ENCODE measurements at regions not wholly inside any gene's neighbourhood (a gene's known extent, or its start where the extent isn't known, plus 50 kb on each side); places are given as distances from the start of the nearest gene placed in this dataset.

DNA sequence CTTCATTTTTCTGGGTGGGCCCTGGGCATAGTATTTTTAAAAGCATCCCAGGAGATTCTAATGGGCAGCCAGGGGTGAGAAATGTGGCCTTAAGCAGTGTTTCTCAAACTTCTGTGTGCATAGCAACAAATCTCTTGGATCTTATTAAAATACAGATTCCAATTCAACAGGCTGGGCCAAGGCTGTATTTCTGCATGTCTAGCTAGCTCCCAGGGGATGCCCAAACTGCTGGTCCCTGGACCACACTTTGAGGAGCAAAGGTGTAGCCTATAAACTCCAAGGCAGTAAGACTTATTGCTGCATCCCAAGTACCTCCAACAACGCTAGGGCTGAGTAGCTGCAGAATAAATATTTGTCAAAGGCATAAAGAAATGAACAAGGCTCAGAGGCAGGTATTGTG is 292.9 kb upstream of the ZMIZ1 start:
- ChIA-PET CTCF (no interaction called here), RAD21 (ENCODE audit: low non-redundant PET in 1 of 2, low total read pairs in 2 of 2, uncharacterized antibody in 2 of 2, unreplicated experiment in 2 of 2) (no interaction called here), POLR2A (no interaction called here)
- H3K79me2 ChIP-seq (ENCODE audit: insufficient read depth, low read length), result no peaks in the 10 kb centered on the region
- intact Hi-C loops (cut with micrococcal nuclease), result no loop called here
- no peaks in the 10 kb centered on the region for H3K9me2 ChIP-seq (ENCODE audit: insufficient read depth)
- no peak for ATAC-seq
- H3K36me3 ChIP-seq (ENCODE audit: control insufficient read depth in 1 of 2, insufficient read depth in 2 of 2, low read length in 2 of 2), result no peaks in the 10 kb centered on the region
- no peak overlapping the region for H3K4me3 ChIP-seq (replicated peaks in 1 of 2; ENCODE audit: low read depth in 1 of 2, low read length in 2 of 2)
- DNase-seq (ENCODE audit: low read depth, low spot score), result no peak
- H3K9me3 ChIP-seq (ENCODE audit: control insufficient read depth in 1 of 2, insufficient read depth in 1 of 2, low read depth in 1 of 2, low read length in 2 of 2), result no peaks in the 10 kb centered on the region
- H3K27ac ChIP-seq (ENCODE audit: low read depth, low read length), result no peak overlapping the region
- H3K27me3 ChIP-seq (ENCODE audit: insufficient read depth, low read length), result no peaks in the 10 kb centered on the region
- no peaks in the 10 kb centered on the region for H4K20me1 ChIP-seq (ENCODE audit: insufficient read depth)
- H3K9ac ChIP-seq (ENCODE audit: low read length), result no peak overlapping the region
- H3K4me1 ChIP-seq (ENCODE audit: control insufficient read depth in 1 of 2, insufficient read depth in 2 of 2, low read length in 2 of 2), result peaks cover 0 to 10% of the 10 kb centered on the region in 2 experiments; a peak in 3 of 4 replicates
- no TSS peak for BruUV-seq (replicated peaks)
- TF ChIP-seq POLR2AphosphoS5 (IDR thresholded peaks at IDR 0.05; ENCODE audit: low read depth, low read length) (no peak), EGR1 (IDR thresholded peaks at IDR 0.05; ENCODE audit: low read depth) (no peak), EZH2 (IDR thresholded peaks at IDR 0.05) (no peak), EZH2phosphoT487 (IDR thresholded peaks at IDR 0.05; ENCODE audit: borderline replicate concordance) (no peak), SIN3A (IDR thresholded peaks at IDR 0.05; ENCODE audit: low read depth) (no peak), JUND (IDR thresholded peaks at IDR 0.05) (no peak), ELF1 (IDR thresholded peaks at IDR 0.05; ENCODE audit: borderline replicate concordance, low read depth) (no peak), POLR2A (IDR thresholded peaks at IDR 0.05; ENCODE audit: borderline replicate concordance, extremely low read depth, insufficient read depth, insufficient read length) (no peak), RAD21 (IDR thresholded peaks at IDR 0.05; ENCODE audit: low read depth) (no peak), TCF7L2 (IDR thresholded peaks at IDR 0.05; ENCODE audit: borderline replicate concordance, extremely low read depth, insufficient read depth, insufficient read length) (no peak), ZFX (IDR thresholded peaks at IDR 0.05) (no peak), SP1 (IDR thresholded peaks at IDR 0.05; ENCODE audit: low read depth) (no peak), ZNF274 (IDR thresholded peaks at IDR 0.05; ENCODE audit: low read depth, low read length) (no peak), SRF (IDR thresholded peaks at IDR 0.05; ENCODE audit: low read depth) (no peak), YY1 (IDR thresholded peaks at IDR 0.05; ENCODE audit: extremely low read depth, insufficient replicate concordance, low read depth, low read length) (no peak)
- TF ChIP-seq, protein P1, sequence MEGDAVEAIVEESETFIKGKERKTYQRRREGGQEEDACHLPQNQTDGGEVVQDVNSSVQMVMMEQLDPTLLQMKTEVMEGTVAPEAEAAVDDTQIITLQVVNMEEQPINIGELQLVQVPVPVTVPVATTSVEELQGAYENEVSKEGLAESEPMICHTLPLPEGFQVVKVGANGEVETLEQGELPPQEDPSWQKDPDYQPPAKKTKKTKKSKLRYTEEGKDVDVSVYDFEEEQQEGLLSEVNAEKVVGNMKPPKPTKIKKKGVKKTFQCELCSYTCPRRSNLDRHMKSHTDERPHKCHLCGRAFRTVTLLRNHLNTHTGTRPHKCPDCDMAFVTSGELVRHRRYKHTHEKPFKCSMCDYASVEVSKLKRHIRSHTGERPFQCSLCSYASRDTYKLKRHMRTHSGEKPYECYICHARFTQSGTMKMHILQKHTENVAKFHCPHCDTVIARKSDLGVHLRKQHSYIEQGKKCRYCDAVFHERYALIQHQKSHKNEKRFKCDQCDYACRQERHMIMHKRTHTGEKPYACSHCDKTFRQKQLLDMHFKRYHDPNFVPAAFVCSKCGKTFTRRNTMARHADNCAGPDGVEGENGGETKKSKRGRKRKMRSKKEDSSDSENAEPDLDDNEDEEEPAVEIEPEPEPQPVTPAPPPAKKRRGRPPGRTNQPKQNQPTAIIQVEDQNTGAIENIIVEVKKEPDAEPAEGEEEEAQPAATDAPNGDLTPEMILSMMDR (IDR thresholded peaks at IDR 0.05 in 2 of 3, conservative IDR thresholded peaks at IDR 0.05 in 1 of 3; ENCODE audit: borderline replicate concordance in 1 of 3, insufficient read depth in 1 of 3, low read depth in 2 of 3, low read length in 2 of 3), result no peak
- TF ChIP-seq, protein P2, sequence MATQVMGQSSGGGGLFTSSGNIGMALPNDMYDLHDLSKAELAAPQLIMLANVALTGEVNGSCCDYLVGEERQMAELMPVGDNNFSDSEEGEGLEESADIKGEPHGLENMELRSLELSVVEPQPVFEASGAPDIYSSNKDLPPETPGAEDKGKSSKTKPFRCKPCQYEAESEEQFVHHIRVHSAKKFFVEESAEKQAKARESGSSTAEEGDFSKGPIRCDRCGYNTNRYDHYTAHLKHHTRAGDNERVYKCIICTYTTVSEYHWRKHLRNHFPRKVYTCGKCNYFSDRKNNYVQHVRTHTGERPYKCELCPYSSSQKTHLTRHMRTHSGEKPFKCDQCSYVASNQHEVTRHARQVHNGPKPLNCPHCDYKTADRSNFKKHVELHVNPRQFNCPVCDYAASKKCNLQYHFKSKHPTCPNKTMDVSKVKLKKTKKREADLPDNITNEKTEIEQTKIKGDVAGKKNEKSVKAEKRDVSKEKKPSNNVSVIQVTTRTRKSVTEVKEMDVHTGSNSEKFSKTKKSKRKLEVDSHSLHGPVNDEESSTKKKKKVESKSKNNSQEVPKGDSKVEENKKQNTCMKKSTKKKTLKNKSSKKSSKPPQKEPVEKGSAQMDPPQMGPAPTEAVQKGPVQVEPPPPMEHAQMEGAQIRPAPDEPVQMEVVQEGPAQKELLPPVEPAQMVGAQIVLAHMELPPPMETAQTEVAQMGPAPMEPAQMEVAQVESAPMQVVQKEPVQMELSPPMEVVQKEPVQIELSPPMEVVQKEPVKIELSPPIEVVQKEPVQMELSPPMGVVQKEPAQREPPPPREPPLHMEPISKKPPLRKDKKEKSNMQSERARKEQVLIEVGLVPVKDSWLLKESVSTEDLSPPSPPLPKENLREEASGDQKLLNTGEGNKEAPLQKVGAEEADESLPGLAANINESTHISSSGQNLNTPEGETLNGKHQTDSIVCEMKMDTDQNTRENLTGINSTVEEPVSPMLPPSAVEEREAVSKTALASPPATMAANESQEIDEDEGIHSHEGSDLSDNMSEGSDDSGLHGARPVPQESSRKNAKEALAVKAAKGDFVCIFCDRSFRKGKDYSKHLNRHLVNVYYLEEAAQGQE (IDR thresholded peaks at IDR 0.05; ENCODE audit: low read depth), result no peak
- TF ChIP-seq, protein P3, sequence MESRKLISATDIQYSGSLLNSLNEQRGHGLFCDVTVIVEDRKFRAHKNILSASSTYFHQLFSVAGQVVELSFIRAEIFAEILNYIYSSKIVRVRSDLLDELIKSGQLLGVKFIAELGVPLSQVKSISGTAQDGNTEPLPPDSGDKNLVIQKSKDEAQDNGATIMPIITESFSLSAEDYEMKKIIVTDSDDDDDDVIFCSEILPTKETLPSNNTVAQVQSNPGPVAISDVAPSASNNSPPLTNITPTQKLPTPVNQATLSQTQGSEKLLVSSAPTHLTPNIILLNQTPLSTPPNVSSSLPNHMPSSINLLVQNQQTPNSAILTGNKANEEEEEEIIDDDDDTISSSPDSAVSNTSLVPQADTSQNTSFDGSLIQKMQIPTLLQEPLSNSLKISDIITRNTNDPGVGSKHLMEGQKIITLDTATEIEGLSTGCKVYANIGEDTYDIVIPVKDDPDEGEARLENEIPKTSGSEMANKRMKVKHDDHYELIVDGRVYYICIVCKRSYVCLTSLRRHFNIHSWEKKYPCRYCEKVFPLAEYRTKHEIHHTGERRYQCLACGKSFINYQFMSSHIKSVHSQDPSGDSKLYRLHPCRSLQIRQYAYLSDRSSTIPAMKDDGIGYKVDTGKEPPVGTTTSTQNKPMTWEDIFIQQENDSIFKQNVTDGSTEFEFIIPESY (IDR thresholded peaks at IDR 0.05; ENCODE audit: extremely low read depth, insufficient replicate concordance, low read length), result no peak
- TF ChIP-seq, protein P4, sequence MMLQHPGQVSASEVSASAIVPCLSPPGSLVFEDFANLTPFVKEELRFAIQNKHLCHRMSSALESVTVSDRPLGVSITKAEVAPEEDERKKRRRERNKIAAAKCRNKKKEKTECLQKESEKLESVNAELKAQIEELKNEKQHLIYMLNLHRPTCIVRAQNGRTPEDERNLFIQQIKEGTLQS (IDR thresholded peaks at IDR 0.05), result no peak
- no peak overlapping the region for H2AFZ ChIP-seq (ENCODE audit: low read depth, low read length, poor library complexity, severe bottlenecking)
- no peak overlapping the region for H3K4me2 ChIP-seq (ENCODE audit: low read length)

All from HCT116 (cell line).